Pancreas (tissue), 10 donors: ENCODE measurements at regions not wholly inside any gene's neighbourhood (a gene's known extent, or its start where the extent isn't known, plus 50 kb on each side); places are given as distances from the start of the nearest gene placed in this dataset.
"Not testable (repeated sequence)": the region's sequence is repeated elsewhere in the genome, so short reads cannot be mapped to it uniquely, and the experiment has no call there.

Experiments
- ATAC-seq, 4 donors: fragments of 200-7000 bp; cut with Tn5 transposase; one replicate each; pipeline versions ENCODE4 v1.8.0 to v1.9.1; 2020; ENCODE audit warnings: mild to moderate bottlenecking in 4 of 4, moderate library complexity in 4 of 4
- DNase-seq, 6 donors: peaks; one replicate each; pipeline ENCODE4 v3.0.0-alpha.2; 2020
- FAIRE-seq: peaks from 2 replicates; lab custom pipeline; 2012; peaks lifted over from hg19 to GRCh38; lab: Jason Lieb, UNC
- H3K27ac ChIP-seq, 4 donors: fragments of 200-600 bp; sonication (generic); 1 replicate in 3 of 4; 2 replicates in 1 of 4; pipeline versions ENCODE4 v1.5.0 to v1.8.0; 2020
- H3K27me3 ChIP-seq, 4 donors: fragments of 200-600 bp; one replicate each; pipeline ENCODE4 v1.8.0; 2021
- H3K36me3 ChIP-seq, 3 donors: fragments of 200-600 bp; sonication (generic) in 1 of 3; one replicate each; pipeline versions ENCODE4 v1.5.0 to v1.8.0; 2020 to 2021
- H3K4me1 ChIP-seq, 3 donors: fragments of 200-600 bp; one replicate each; pipeline ENCODE4 v1.8.0; 2021
- H3K4me3 ChIP-seq, 4 donors: fragments of 200-600 bp; sonication (generic) in 2 of 4; one replicate each; pipeline versions ENCODE4 v1.5.0 to v1.8.0; 2020 to 2021
- H3K9me3 ChIP-seq, 4 donors: fragments of 200-600 bp; one replicate each; pipeline ENCODE4 v1.8.0; 2021
- CTCF ChIP-seq, 4 donors: fragments of 200-600 bp; sonication (generic) in 3 of 4; IDR thresholded peaks; one replicate each; pipeline versions ENCODE4 v1.5.0 to v1.8.0; 2021; ENCODE audit warnings: antibody characterized with exemption in 4 of 4
- WGBS, 2 donors: extraction: QIAGEN DNeasy Blood & Tissue Kit; methylation state at CpG; one replicate each; pipeline ENCODE4 v1.1.7; 2013; 5-methylcytosine and 5-hydroxymethylcytosine counted together
- intact Hi-C, 3 donors: fragments of 100-400 bp; cut with DNase I; formaldehyde crosslinking; loops; one replicate each; pipeline versions ENCODE4 v1.11.1 to v1.14.2; 2022
- donor health status: healthy with polysubstance abuse.
- donor health status: DM: no; HTN: no; CAD: no; lungs with moderate emphysema.
- donor health status: DM: no; HTN: no; CAD: no.
- donor health status: control.
- donor health status: control.
- donor health status: Bipolar disorder and iron deficiency.
- donor health status: DM: yes; HTN: yes; CAD: no.
- donor health status: DM: no; HTN: no; CAD: no.
- donor health status: DM: no; HTN: no; CAD: no.
- donor health status: DM: yes; HTN: yes; CAD: no.

GRCh38 chr4:170226288-170226687 is 136.5 kb upstream of the AADAT start:
- whole genome bisulfite sequencing, 2 donors = 35 to 52% methylated on average over 2 of the region's 2 CpGs
- Histone ChIP-seq H3K27me3 (no peaks in the 10 kb centered on the region), H3K9me3 (no peaks in the 10 kb centered on the region), H3K27ac (no peak overlapping the region), H3K36me3 (no peaks in the 10 kb centered on the region), H3K4me1 (no peaks in the 10 kb centered on the region), H3K4me3 (no peak overlapping the region)
- no peak for TF ChIP-seq CTCF (IDR thresholded peaks at IDR 0.05)
- FAIRE-seq (no peak), DNase-seq (no peak), ATAC-seq (peak in 2 of 4 donors; percentile 53 to 79)
- intact Hi-C loops = no loop called here

DNA sequence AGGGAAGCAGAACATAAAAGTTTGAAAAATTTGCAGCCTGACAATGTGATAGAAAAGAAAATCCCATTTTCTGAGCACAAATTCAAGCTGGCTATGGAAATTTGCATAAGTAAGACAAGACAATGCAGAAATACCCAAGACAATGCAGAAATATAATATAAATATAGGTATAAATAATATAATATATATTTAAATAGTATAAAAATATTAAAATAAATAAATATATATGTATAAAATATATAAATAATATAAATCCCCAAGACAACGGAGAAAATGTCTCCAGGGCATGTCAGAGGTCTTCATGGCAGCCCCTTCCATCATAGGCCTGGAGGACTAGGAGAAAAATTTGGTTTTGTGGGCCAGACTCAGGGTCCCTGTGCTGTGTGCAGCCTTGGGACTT is 125.0 kb upstream of the AADAT start:
- Histone ChIP-seq H3K27ac (no peak overlapping the region), H3K4me1 (no peaks in the 10 kb centered on the region), H3K36me3 (no peaks in the 10 kb centered on the region), H3K4me3 (no peak overlapping the region), H3K27me3 (no peaks in the 10 kb centered on the region), H3K9me3 (no peaks in the 10 kb centered on the region)
- no peak for DNase-seq
- TF ChIP-seq CTCF (IDR thresholded peaks at IDR 0.05) = no peak
- FAIRE-seq = no peak
- no peak for ATAC-seq
- intact Hi-C loops = no loop called here
- 43 to 48% methylated on average over 1 of the region's 1 CpG for WGBS, 2 donors

GRCh38 chr4:170214101-170214500 is 124.3 kb upstream of the AADAT start:
- no peak for TF ChIP-seq CTCF (IDR thresholded peaks at IDR 0.05)
- Histone ChIP-seq H3K36me3 (no peaks in the 10 kb centered on the region), H3K9me3 (no peaks in the 10 kb centered on the region), H3K27ac (no peak overlapping the region), H3K27me3 (no peaks in the 10 kb centered on the region), H3K4me3 (no peak overlapping the region), H3K4me1 (no peaks in the 10 kb centered on the region)
- FAIRE-seq = no peak
- intact Hi-C loops = no loop called here
- no peak for DNase-seq
- no peak for ATAC-seq
- WGBS, 2 donors = 62 to 89% methylated on average over 1 of the region's 1 CpG

DNA sequence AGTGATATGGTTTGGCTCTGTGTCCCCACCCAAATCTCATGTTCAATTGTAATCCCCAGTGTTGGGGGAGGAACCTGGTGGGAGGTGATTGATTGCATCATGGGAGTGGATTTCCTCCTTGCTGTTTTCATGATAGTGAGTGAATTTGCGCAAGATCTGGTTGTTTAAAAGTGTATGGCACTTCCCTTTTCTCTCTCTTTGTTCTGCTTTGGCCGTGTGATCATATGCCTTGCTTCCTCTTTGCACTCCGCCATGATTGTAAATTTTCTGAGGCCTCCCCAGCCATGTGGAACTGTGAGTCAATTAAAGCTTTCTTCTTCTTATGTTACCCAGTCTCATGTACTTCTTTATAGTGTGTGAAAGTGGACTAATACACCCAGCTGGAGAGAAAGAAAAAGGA is 113.0 kb upstream of the AADAT start:
- TF ChIP-seq CTCF (IDR thresholded peaks at IDR 0.05) = no peak
- FAIRE-seq (no peak), ATAC-seq (no peak), DNase-seq (no peak)
- H3K27me3 ChIP-seq = no peaks in the 10 kb centered on the region
- H3K4me1 ChIP-seq = no peaks in the 10 kb centered on the region
- H3K36me3 ChIP-seq = no peaks in the 10 kb centered on the region
- intact Hi-C loops = no loop called here
- no peaks in the 10 kb centered on the region for H3K9me3 ChIP-seq
- no peak overlapping the region for H3K27ac ChIP-seq
- H3K4me3 ChIP-seq = no peak overlapping the region
- 60 to 64% methylated on average over 3 of the region's 3 CpGs for WGBS, 2 donors

DNA sequence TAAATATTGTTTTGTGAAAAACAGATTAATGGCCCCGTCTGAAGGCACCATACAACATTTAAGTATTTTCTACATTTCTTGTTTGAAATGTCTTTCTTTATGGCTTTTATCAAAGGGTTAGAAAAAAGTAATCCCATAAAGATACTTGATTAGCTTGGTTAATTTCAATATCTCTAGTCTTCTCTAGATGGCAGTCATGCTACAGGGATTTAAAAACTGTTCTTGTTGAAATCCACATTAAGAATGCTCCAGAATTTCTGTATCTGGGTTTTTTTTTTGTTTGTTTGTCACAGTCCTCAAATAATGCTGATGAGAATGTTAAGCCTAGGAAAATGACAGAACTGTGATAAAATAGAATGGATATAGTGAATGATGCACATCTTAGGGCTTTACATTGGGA is 109.0 kb upstream of the AADAT start:
- H3K27me3 ChIP-seq = no peaks in the 10 kb centered on the region
- WGBS, 2 donors = 30 to 43% methylated on average over 1 of the region's 1 CpG
- FAIRE-seq (no peak), ATAC-seq (no peak), DNase-seq (no peak)
- H3K4me1 ChIP-seq = no peaks in the 10 kb centered on the region
- no peak overlapping the region for H3K27ac ChIP-seq
- intact Hi-C loops = no loop called here
- TF ChIP-seq CTCF (IDR thresholded peaks at IDR 0.05) = no peak
- no peaks in the 10 kb centered on the region for H3K9me3 ChIP-seq
- H3K4me3 ChIP-seq = no peak overlapping the region
- no peaks in the 10 kb centered on the region for H3K36me3 ChIP-seq

- DNase-seq, H3K36me3 ChIP-seq, ATAC-seq, intact Hi-C loops, H3K27me3 ChIP-seq, H3K27ac ChIP-seq, FAIRE-seq, H3K4me1 ChIP-seq, H3K9me3 ChIP-seq, H3K4me3 ChIP-seq: not testable (repeated sequence)
- WGBS, 2 donors = 48 to 52% methylated on average over 2 of the region's 2 CpGs
These were observed 105.0 kb upstream of the AADAT start for GRCh38 chr4:170194794-170195193.
